Peyer's patch (tissue), 4 donors: ENCODE measurements at regions not wholly inside any gene's neighbourhood (a gene's known extent, or its start where the extent isn't known, plus 50 kb on each side); places are given as distances from the start of the nearest gene placed in this dataset.

Experiments used
- POLR2A ChIP-seq, 2 donors: fragments of 450-650 bp; IDR thresholded peaks; one replicate each; pipeline ENCODE4 v1.5.1; 2017; ENCODE audit warnings: antibody characterized with exemption in 2 of 2, mild to moderate bottlenecking in 2 of 2, moderate library complexity in 2 of 2
- TF ChIP-seq, protein P1 (sequence below), 6 experiments: fragments of 450-650 bp in 4 of 6; fragments of 200-600 bp in 2 of 6; sonication (generic) in 1 of 6; IDR thresholded peaks; one replicate each; pipeline ENCODE4 v1.5.1; 2017 to 2019; ENCODE audit warnings: antibody characterized with exemption in 6 of 6, mild to moderate bottlenecking in 3 of 6, moderate library complexity in 1 of 6

DNA sequence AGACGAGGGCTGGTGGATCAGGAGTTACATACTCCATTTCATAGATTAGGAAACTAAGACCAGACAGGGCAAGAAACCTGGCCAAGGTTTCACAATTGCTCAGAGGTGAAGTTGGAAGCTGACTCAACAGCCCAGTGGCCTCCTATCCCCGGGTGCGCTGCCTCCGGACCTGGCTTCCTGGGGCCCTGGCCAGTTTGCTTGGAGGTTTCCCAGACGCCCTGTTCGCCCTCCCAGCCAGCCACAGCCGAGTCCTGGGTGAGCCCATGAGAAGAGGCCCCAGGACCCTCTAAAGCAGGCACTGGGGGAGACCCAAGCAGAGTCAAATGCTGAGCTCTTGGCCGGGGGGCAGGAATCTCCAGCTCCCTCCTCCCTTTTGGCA, 180.1 kb downstream of the ZBTB18 start:
- no peak for TF ChIP-seq POLR2A (IDR thresholded peaks at IDR 0.05)
- TF ChIP-seq, protein P1, sequence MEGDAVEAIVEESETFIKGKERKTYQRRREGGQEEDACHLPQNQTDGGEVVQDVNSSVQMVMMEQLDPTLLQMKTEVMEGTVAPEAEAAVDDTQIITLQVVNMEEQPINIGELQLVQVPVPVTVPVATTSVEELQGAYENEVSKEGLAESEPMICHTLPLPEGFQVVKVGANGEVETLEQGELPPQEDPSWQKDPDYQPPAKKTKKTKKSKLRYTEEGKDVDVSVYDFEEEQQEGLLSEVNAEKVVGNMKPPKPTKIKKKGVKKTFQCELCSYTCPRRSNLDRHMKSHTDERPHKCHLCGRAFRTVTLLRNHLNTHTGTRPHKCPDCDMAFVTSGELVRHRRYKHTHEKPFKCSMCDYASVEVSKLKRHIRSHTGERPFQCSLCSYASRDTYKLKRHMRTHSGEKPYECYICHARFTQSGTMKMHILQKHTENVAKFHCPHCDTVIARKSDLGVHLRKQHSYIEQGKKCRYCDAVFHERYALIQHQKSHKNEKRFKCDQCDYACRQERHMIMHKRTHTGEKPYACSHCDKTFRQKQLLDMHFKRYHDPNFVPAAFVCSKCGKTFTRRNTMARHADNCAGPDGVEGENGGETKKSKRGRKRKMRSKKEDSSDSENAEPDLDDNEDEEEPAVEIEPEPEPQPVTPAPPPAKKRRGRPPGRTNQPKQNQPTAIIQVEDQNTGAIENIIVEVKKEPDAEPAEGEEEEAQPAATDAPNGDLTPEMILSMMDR (IDR thresholded peaks at IDR 0.05) = no peak
